GM18505 (cell line): ENCODE measurements at regions not wholly inside any gene's neighbourhood (a gene's known extent, or its start where the extent isn't known, plus 50 kb on each side); places are given as distances from the start of the nearest gene placed in this dataset.

Experiments used
- ATAC-seq: cut with Tn5 transposase; IDR thresholded peaks from one replicate; pipeline ENCODE4 v1.9.1; 2021; ENCODE audit not compliant: unreplicated experiment
- POLR2A ChIP-seq: IDR thresholded peaks from 4 replicates; pipeline ENCODE4 v1.6.1; 2011; ENCODE audit warnings: borderline replicate concordance; ENCODE audit not compliant: insufficient read depth, insufficient read length; ENCODE audit errors: extremely low read depth

DNA sequence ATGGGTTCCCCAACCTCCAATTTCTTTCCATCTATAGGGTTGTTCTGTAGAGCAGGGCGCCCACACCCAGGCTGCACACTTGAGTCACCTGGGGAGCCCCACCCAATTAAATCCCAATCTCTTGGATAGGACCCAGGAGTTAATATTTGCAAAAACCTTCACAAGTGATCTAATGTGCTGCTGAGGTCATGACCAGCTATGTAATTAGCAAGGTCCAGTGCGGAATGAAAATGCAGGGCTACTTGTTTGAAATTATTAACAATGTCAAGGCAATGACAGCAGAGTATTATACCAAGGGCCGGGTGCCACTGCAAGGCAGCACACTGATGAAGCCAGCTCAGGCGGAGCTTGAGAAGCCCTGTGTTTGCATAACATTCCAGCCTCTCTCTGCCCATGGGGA lies 302.7 kb downstream of the MAF start:
- no peak for ATAC-seq
- no peak for TF ChIP-seq POLR2A

- TF ChIP-seq POLR2A = no peak
- no peak for ATAC-seq
Observed at GRCh38 chr16:79297296-79297695, 303.2 kb downstream of the MAF start.

- TF ChIP-seq POLR2A = no peak
- no peak for ATAC-seq
Observed at GRCh38 chr16:79296491-79296890, 304.0 kb downstream of the MAF start.

DNA sequence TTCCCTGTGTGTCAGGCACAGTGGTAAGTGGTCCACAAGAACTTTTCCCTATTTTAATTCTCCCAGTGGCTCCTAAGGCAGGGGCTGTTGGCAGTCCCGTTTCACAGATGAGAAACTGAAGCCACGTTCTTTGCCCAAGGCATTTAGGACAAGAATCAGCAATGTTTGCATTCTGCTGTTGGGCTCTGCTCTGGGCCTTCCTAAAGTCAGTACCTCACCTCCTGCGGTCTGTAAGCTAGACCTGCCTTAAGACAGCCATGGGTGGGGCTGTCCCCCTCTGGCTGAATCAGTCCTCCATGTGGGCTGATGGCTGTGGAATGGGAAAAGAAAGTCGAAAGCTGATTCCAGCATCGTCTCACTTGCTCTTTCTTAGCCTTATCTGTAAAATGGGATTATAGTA lies 304.8 kb downstream of the MAF start:
- ATAC-seq = no peak
- no peak for TF ChIP-seq POLR2A

DNA sequence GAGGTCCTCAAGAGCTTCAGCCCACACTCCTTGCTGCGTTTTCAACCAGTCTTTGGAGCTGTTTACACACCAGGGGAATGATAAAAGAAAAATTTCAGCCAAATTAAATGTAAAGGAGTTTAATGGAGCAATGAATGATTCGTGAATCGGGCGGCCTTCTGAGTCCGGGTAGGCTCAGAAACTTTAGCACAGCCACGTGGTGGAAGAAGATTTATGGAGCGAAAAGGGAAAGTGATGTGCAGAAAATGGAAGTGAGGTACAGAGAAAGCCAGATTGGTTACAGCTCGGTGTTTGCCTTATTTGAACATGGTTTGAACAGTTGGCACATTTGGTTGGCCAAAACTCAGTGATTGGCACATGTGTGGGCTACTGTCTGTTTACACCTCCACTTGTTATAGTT lies 305.4 kb downstream of the MAF start:
- no peak for ATAC-seq
- TF ChIP-seq POLR2A = no peak

- TF ChIP-seq POLR2A = no peak
- no peak for ATAC-seq
Observed at GRCh38 chr16:79294568-79294967, 306.0 kb downstream of the MAF start.

GRCh38 chr16:79293836-79294460 lies 306.6 kb downstream of the MAF start:
- ATAC-seq = no peak
- TF ChIP-seq POLR2A = no peak

DNA sequence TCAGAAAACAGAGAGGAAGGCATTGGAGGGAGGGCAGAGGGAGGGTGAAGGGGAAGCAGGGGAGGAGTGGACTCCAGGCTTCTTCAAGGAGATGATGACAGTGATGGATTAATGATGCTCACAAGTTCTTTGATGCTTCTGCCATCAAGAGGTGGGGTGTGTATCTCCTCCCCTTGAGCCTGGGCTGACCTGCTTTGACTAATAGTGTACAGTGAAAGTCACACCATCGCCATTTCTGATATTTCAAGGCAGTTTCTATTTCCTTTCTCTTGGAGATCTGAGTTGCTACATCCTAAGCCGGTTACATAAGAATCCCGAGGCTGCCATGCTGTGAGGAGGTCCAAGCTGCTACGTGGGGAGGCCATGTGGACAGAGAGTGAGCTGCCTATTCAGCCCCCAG lies 312.5 kb downstream of the MAF start:
- ATAC-seq = no peak
- TF ChIP-seq POLR2A = no peak

DNA sequence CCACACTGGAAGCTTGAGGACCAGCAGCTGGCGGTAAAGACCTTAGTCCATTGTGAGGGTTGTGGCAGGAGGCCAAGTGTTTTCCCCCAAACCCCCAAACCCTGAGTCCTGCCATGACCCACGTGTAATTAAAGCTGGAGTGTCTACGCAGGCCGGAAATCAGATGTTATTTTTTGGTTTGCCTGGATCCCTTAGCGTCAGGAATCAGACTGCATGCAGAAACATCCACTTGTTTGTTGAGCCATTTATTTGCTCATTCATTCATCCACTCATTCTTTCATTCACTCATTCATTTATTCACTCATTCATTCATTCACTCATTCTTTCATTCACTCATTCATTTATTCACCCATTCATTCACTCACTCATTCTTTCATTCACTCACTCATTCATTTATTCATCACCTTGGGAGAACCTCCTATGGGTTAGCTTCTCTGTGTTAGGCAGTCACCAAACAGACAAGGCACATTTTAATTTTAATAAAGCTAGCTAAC lies 313.1 kb downstream of the MAF start:
- TF ChIP-seq POLR2A = no peak
- no peak for ATAC-seq

GRCh38 chr16:79286646-79287423 lies 313.7 kb downstream of the MAF start:
- ATAC-seq = peak; percentile 93
- no peak for TF ChIP-seq POLR2A

DNA sequence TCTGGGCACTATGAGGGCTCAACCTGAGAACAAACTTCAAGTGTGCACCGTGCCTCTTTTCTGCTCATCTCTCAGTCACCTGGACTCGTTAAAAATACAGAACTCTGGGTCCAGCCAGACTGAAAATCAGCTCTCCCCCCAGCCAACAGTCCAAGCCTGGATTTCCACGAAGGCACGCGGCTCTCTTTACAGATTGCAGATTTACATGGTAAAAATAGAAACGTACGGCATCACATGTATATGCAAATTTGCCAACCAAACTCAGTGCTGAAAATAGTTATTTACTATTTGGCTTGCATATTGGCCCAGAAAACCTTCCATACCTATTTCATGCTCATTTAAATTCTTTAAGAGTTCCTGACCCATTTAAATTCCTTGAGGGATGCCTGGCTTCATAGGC lies 315.8 kb downstream of the MAF start:
- ATAC-seq = no peak
- TF ChIP-seq POLR2A = no peak

DNA sequence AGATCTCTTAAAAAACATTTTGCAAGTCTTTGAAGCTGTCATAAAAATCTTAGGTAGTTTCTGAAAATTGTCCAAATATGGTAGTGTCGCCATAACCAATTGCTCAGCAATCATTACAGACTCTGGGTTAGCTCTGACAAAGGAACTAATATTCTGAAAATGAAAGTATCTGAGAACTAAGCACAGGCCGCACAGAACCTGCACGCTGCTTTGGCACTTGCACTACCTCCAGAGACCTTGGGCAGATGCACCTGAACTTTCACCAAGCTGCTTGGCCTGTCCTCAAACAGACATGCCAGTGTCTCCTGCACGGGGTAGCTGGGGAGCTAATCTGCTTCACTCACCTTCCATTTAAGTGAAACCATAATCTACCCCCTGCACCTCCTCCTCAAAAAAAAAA lies 317.0 kb downstream of the MAF start:
- ATAC-seq = no peak
- TF ChIP-seq POLR2A = no peak

DNA sequence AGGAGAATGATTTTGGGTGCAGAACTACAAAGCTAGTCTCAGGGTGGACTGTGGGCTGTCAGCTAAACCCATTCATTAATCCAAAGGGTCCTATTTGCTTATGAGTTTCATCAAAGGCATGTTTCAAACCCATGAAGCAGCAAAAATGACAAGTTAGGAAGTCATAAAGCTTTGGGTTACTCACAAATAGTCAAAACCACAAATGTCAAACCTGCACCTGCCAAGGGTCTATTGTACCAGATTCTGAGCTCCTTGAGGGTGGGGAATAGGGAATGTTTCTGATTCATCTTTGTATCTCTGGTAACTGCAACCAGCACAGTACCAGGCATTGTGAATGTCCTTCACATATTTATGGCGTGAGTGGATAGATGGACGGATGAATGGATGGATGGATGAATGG lies 317.7 kb downstream of the MAF start:
- TF ChIP-seq POLR2A = no peak
- ATAC-seq = no peak

- ATAC-seq = no peak
- no peak for TF ChIP-seq POLR2A
Observed at GRCh38 chr16:79278506-79278905, 322.0 kb downstream of the MAF start.
